ENCODE measurements at regions not wholly inside any gene's neighbourhood (a gene's known extent, or its start where the extent isn't known, plus 50 kb on each side); places are given as distances from the start of the nearest gene placed in this dataset.

DNA sequence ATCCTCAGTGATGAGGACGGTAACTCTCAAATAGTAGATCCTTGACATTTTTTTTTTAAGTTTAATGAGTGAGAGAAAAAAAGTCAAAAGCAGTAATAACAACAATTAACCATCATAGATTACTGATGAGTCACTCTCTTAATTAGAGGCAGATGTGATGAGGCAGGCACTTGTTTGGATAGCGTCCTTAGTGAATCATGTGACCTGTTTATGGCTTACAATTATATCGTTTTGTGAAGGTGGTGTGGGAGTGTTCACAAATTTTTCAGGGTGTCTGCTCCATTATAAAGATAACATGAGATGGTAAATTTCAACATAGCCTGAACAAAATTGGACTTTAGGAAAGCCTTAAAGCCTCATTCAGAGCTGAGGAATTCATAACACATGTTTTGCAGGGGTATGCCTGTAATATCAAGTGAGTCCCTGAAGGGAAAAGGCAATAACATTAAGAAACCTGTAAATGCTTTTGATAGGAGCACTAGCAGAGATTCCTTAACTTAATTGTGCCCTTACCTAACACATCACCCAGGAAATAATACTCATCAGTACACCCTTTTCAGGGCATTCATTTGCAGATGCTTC, 51.9 kb upstream of the XIAP start:
- TF ChIP-seq, protein P1, sequence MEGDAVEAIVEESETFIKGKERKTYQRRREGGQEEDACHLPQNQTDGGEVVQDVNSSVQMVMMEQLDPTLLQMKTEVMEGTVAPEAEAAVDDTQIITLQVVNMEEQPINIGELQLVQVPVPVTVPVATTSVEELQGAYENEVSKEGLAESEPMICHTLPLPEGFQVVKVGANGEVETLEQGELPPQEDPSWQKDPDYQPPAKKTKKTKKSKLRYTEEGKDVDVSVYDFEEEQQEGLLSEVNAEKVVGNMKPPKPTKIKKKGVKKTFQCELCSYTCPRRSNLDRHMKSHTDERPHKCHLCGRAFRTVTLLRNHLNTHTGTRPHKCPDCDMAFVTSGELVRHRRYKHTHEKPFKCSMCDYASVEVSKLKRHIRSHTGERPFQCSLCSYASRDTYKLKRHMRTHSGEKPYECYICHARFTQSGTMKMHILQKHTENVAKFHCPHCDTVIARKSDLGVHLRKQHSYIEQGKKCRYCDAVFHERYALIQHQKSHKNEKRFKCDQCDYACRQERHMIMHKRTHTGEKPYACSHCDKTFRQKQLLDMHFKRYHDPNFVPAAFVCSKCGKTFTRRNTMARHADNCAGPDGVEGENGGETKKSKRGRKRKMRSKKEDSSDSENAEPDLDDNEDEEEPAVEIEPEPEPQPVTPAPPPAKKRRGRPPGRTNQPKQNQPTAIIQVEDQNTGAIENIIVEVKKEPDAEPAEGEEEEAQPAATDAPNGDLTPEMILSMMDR (IDR thresholded peaks at IDR 0.05): no peak
- no peak for TF ChIP-seq POLR2A (IDR thresholded peaks at IDR 0.05)
- no peak for TF ChIP-seq POLR2AphosphoS5 (IDR thresholded peaks at IDR 0.05; ENCODE audit: insufficient read depth in 1 of 2, low read depth in 1 of 2)

All from vagina (tissue), 2 donors.